Gastrocnemius medialis (tissue), 4 donors: ENCODE measurements at regions not wholly inside any gene's neighbourhood (a gene's known extent, or its start where the extent isn't known, plus 50 kb on each side); places are given as distances from the start of the nearest gene placed in this dataset.

Experiments
- POLR2A ChIP-seq, 2 donors: fragments of 450-650 bp; IDR thresholded peaks; one replicate each; pipeline ENCODE4 v1.6.1; 2017; ENCODE audit warnings: antibody characterized with exemption in 2 of 2, mild to moderate bottlenecking in 2 of 2, moderate library complexity in 2 of 2
- TF ChIP-seq, protein P1 (sequence below), 5 experiments: fragments of 450-650 bp in 3 of 5; fragments of 200-600 bp in 2 of 5; sonication (generic) in 2 of 5; IDR thresholded peaks in 4 of 5; conservative IDR thresholded peaks in 1 of 5; 1 replicate in 4 of 5; 2 replicates in 1 of 5; pipeline ENCODE4 v1.5.1; 2016 to 2019; ENCODE audit warnings: antibody characterized with exemption in 5 of 5, mild to moderate bottlenecking in 3 of 5, moderate library complexity in 3 of 5

DNA sequence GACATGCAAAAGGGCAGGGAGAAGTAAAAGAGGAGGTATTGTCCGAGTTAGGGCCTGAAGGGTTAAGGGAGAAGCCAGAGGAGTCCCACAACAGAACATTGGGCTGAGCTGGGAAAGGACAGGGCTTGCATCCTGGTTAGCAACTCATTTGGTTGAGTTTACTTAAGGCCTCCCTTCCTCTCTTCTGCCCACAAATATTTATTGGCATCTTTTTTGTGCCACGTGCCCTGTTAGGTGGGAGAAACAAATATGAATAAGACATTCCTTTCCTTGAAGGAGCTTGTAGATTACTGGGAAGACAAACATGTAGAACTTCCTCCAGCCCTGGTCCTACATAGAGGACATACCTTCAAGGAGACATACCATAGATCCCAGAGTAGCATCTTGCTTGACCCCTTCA lies 53.0 kb upstream of the PRELP start:
- TF ChIP-seq, protein P1, sequence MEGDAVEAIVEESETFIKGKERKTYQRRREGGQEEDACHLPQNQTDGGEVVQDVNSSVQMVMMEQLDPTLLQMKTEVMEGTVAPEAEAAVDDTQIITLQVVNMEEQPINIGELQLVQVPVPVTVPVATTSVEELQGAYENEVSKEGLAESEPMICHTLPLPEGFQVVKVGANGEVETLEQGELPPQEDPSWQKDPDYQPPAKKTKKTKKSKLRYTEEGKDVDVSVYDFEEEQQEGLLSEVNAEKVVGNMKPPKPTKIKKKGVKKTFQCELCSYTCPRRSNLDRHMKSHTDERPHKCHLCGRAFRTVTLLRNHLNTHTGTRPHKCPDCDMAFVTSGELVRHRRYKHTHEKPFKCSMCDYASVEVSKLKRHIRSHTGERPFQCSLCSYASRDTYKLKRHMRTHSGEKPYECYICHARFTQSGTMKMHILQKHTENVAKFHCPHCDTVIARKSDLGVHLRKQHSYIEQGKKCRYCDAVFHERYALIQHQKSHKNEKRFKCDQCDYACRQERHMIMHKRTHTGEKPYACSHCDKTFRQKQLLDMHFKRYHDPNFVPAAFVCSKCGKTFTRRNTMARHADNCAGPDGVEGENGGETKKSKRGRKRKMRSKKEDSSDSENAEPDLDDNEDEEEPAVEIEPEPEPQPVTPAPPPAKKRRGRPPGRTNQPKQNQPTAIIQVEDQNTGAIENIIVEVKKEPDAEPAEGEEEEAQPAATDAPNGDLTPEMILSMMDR (IDR thresholded peaks at IDR 0.05 in 4 of 5, conservative IDR thresholded peaks at IDR 0.05 in 1 of 5), result no peak
- no peak for TF ChIP-seq POLR2A (IDR thresholded peaks at IDR 0.05)
